HG03520 (cell line): ENCODE measurements at regions not wholly inside any gene's neighbourhood (a gene's known extent, or its start where the extent isn't known, plus 50 kb on each side); places are given as distances from the start of the nearest gene placed in this dataset.

Experiments used
- ATAC-seq: cut with Tn5 transposase; IDR thresholded peaks from one replicate; pipeline ENCODE4 v1.9.1; 2021; ENCODE audit warnings: mild to moderate bottlenecking, moderate library complexity; ENCODE audit not compliant: unreplicated experiment

- ATAC-seq: no peak
Observed at GRCh38 chr7:94223375-94224084, 171.2 kb upstream of the COL1A2 start.

DNA sequence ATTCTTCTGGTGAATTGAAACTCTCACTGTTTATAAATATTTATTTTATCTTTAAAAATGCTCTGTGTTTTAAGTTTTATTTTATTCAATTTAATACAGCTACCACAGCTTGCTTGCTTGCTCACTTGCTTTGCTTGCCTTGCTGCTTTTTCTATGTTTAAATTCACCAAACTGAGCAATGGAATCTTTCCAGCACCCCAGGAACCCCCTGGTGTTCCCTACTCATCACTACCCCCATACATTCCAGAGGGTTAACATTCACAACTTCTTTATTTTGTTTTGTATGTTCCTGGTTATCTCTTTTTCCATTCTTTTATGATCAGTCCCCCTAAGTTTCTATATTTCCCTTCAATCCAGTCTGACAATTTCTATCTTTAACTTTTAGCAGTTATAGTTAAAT lies 166.5 kb upstream of the COL1A2 start:
- ATAC-seq: no peak

DNA sequence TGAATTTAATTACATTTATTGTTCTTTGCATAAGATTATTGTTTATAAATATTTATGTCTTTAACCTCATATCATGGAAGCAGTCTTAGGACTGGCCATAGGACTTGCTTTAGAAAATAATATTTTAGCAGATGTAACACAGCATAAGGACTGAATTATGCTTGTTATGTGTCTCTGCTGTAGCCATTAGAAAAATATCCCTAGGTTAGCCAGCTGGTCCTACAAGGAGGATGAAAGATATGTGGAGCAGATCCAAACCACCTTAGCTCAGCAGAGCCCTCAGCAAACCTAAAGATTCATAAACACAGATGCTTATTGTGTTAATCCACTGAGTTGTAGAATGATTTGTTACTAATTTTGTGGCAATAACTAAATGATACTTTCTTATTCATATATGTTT lies 166.0 kb upstream of the COL1A2 start:
- no peak for ATAC-seq

DNA sequence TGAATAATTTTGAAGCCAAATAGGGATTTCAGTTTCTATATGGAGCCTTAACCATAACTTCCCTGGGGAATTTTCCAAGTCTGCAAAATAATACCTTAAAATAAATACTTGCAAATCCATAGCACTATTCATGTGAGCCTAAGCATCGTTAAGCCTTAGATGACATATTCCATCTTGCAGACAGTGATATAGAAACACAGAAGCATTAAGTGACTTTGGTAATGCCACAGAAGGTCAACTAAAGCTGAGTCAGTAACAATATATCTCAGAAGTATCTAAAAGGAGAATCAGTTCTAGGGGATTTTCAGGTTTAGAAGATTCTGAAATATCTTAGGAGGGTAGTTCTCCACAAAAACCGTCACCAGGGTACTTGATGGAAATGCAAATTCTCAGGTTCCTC lies 163.4 kb upstream of the COL1A2 start:
- ATAC-seq: no peak

GRCh38 chr7:94236960-94237359 lies 157.7 kb upstream of the COL1A2 start:
- no peak for ATAC-seq

- ATAC-seq: no peak
Observed at GRCh38 chr7:94237417-94237816, 157.3 kb upstream of the COL1A2 start.

- ATAC-seq: no peak
Observed at GRCh38 chr7:94239661-94240234, 154.9 kb upstream of the COL1A2 start.

GRCh38 chr7:94240902-94241301 lies 153.8 kb upstream of the COL1A2 start:
- ATAC-seq: no peak

DNA sequence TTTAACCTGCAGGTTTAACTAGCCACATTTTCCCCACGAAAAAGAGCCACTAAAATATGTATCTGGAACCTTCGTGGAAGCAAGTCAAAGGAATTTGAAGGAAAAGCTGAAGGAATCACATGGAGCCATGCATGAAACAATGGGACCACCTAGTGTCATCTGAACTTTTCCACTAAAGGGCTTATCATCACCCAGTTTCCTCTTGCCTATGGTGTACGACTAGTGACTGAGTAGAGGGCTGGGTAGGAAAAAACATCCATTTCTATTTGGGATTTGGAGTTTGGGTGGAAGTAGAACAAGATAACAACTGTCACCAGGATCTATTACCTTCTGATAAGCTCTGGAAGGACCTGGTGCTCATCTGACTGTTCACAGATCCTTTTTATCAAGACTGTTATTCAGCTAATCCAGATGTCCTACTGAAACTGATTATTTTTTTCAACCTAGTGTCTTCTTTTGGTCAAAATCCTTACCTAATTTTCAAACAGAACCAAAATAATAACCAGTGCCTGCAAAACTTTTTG lies 153.2 kb upstream of the COL1A2 start:
- no peak for ATAC-seq

DNA sequence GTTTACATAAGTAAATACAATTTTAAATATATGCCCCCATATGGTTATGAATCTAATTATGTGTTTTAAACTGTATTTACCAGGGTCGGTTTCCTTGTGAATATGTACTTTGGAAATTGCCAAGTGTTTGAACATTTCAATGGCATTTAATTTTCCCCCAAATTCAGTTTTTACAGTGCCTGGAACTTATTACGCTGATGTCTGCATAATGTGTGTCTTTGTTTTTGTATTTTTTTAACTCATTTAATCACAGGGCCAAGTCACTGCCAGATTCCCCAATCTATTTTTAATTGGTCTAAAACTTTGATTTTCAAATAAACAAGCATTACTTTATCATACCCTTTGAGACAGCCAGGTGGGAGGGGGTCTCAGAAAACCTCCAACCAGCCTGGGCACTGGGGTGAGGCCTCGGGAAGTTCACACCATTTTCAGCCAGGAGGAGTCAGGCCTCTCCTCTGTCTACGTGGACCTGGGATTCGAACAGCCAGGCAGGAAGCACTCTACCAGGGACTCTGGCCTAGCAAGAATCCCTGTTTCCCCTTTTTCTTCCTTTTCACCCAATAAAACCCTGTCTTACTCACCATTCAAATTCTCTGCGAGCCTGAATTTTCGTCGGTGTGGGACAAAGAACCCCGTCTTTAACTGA lies 151.5 kb upstream of the COL1A2 start:
- ATAC-seq: no peak

GRCh38 chr7:94244760-94245159 lies 149.9 kb upstream of the COL1A2 start:
- ATAC-seq: no peak

DNA sequence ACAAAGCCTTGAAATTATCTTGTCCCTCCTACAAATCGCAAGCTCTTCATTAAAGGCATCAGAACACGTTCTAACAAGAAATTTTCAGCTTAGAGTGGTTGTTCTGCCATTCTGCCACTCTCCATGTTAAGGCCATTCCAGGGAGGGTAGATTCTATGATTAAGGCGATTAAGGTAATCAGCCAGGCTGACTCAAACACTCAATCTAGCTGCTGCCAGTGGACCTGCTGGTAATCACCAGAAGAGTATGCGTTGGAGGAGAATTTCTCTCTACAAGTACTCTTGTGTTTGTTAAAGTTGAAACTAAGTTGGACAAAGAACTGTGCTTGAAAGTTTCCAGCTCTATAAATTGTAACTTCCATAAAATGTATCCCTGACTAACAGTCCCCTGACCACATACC lies 149.2 kb upstream of the COL1A2 start:
- no peak for ATAC-seq

- no peak for ATAC-seq
Observed at GRCh38 chr7:94247970-94248369, 146.7 kb upstream of the COL1A2 start.

GRCh38 chr7:94249631-94250030 lies 145.1 kb upstream of the COL1A2 start:
- no peak for ATAC-seq

GRCh38 chr7:94250124-94250523 lies 144.6 kb upstream of the COL1A2 start:
- ATAC-seq: no peak

DNA sequence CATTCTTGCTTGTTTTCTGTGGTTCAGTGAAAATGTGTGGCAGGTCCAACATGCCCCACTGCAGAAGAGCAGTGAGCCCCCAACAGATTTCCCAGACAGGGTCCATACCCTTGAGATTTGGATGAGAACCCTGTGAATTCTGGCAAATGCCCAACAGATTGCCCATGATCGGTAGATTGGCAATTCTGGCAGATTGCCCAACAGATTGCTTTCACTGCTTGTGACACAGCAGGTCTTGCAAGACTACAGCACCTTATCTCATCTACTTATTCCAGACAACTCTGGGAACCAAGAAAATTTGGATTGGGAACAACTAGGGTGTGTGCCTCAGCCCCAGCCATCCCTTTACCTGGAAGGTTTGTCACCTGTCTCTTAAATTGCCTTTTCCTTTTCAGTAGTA lies 143.7 kb upstream of the COL1A2 start:
- no peak for ATAC-seq

DNA sequence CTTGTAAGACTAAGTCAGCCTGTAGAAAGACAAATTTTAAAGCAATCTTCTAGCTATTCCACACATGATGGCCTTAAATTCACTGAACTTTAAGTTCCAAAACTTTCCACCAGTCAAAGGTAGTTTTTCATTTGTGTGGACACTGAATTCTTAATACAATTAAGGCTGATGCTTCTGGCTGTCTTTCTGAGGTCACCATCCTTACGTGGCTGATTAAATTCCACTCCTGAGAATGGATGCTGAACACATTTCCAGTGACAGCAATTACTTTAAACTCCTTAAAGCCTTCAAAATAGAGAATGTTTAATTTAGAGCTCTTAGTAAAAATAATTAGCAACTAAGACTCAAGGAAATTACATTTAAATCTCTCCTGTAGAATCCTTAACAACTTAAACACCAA lies 142.6 kb upstream of the COL1A2 start:
- ATAC-seq: no peak

GRCh38 chr7:94252971-94253370 lies 141.7 kb upstream of the COL1A2 start:
- no peak for ATAC-seq

GRCh38 chr7:94253686-94254085 lies 141.0 kb upstream of the COL1A2 start:
- ATAC-seq: no peak

DNA sequence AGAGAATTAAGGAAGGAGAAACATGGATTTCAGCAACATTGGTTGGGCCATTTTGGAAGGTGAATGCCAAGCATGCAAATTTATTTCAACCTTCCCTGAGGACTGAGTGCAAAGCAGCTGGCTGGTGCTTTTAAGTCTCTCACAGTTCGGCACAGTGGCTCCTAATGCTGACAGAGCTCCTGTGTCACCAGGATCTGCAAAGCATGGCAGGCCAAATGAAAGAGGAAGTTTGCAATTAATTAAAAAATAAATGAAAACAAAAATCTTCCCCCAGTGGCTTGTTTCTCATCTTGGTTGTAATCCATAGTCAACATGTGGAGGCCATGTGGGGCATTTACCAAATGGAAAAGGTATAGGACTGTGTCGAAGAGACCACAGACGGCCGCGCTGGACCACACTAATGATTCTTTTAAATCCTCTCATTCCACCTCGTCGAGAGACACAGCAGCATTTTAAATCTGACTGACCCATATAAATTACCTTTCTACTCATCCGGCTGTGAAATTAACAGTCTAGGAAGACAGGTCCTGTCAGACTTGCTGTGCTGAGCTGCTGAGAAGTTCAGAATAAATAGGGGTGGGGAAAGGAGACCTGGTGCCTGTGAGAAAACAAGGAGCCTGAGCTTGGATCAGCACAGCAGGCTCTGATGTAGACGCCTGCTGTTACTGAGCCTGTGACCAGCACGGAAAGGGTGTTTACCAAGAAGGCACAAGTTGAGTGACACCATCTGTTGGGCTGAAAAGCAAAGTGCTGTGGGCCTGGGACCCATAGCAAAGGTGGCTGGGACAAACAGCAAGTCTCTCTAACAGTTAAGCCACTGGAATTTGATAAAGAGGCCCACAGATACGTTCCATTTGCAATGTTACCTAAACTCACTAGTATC lies 136.0 kb upstream of the COL1A2 start:
- no peak for ATAC-seq

DNA sequence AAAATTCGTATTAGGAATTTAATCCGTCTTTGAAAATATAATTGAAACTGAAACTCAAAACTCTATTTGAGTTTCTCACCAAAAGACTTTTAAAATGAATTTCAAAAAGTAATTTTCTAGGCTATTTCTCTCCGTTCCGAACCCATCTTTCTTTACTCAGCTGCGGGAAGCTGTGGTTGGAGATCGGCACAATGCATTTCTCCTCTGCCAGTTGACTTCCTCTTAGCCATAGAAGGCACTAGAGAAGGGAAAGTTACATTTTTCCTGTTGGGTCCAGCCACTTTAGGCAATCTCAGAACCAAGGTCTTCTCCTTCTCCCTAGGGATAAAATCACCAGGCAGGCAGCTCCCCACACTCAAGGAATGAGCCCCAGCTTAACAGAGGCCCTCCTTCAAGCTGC lies 133.6 kb upstream of the COL1A2 start:
- ATAC-seq: no peak
